Activated T-helper 9 cell treated with anti-CD3 and anti-CD28 coated beads, Interleukin-2, amount 50 U/mL, for 16 hours (primary cell): ENCODE measurements at regions not wholly inside any gene's neighbourhood (a gene's known extent, or its start where the extent isn't known, plus 50 kb on each side); places are given as distances from the start of the nearest gene placed in this dataset.

Experiments used
- DNase-seq: peaks from one replicate; pipeline ENCODE4 v3.0.0-alpha.2; 2020; ENCODE audit warnings: low read depth

DNA sequence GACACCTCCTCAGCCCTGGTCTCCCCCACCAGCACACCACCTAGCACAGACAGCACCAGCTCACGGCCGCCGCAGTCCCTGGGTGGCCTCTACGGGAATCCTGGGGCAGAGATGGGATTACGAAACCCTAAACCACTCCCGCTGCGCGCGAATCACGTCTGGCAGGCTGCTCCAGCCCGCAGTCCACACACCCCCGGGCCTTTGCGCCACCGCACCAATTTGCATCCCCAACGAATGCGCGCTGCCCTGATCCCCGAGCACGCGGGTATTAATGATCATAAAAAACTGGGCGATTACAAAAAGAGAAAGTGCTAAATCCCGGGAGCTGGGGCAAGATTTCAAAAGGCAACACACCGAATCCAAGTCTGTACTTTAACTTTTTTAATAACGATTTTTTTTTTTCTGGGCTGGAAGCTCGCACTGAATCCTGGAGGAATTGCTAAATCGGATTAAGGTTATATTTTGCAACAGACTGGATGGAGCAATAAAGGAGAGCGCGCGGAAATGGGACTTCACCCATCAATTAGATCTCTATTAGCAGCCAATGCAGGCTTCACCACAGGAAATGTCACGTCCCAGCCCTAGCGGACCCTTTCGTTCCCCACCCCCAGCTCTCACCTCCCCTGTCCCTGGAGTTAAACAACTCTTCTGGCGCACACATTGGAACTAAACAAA is 69.8 kb upstream of the TMEM33 start:
- DNase-seq: no peak

- DNase-seq: no peak
Measured at GRCh38 chr4:41859087-41859486, 76.1 kb upstream of the TMEM33 start.

GRCh38 chr4:41857226-41857641 is 78.0 kb upstream of the TMEM33 start:
- DNase-seq: no peak

DNA sequence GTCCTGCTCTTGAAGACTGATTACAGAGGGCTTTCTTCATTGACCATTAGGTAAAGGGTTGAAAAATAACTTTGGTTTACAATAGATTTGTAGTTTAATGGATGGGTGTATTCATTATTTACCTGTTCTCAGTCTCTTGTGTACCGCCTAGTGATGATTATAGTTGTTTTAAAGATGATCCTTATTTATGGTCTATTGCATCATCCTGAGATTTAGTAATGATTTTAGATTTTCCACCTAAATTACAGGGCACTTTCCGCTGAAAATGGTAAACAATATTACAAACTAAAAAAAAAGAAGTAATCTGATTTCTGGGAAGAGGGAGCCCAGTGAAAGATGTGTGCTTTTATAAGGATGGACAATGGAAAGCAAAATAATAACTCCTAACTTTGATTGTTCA is 78.4 kb upstream of the TMEM33 start:
- no peak for DNase-seq

DNA sequence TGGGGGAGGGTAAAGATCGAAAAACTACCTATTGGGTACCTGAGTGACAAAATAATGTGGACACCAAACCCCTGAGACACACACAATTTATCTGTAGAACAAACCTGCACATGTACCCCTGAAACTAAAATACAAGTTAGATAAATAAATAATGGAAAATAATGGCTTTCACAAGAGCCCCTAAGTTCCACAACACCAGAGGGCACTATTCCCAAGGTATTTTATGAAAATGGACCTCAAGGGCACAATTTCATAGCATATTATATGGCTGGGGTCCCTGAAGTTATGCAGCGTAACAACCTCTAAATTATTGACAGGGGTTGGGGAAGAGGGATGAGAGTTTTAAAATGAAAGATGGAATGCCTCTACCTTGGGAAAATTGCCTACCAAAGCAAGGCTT is 81.3 kb upstream of the TMEM33 start:
- DNase-seq: no peak

- no peak for DNase-seq
Measured at GRCh38 chr4:41852229-41852628, 83.0 kb upstream of the TMEM33 start.

- DNase-seq: no peak
Measured at GRCh38 chr4:41851621-41852020, 83.6 kb upstream of the TMEM33 start.

DNA sequence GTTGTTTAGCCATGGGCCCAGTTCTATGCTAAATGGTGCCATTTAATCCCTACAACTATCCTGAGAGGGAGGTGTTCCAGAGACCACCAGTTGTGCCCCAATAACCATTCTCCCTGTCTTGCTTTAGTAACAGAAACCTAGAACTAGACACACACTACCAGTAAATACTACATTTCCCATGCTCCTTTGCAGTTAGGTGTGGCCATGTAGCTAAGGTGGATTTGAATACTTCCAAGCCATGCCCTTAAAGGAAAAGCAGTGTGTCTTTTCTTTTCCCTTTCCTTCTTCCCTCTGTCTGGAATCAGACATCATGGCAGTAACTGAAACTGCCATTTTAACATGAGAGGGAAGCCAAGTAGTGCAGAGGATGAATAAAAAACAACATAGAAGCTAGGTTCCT is 90.9 kb upstream of the TMEM33 start:
- no peak for DNase-seq

- no peak for DNase-seq
Measured at GRCh38 chr4:41839916-41840854, 91.7 kb upstream of the PHOX2B start.

DNA sequence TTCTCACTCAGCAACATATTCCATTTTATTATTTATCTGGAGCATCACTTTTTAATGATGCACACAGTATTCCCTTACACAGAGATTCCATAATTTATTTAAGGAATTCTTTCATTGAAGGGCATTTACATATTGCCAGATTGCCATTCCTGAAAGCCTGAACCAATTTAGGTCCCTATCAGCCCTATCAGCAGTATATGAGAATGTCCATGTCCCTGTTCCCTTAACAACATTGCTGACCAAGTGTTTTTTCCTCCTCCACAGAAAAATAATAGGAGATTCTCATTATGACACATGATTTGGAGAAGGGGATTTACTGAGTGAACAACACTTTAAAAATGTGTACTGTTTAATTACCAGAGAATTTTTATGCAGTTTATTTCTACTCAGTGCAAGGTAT is 90.1 kb upstream of the PHOX2B start:
- no peak for DNase-seq

DNA sequence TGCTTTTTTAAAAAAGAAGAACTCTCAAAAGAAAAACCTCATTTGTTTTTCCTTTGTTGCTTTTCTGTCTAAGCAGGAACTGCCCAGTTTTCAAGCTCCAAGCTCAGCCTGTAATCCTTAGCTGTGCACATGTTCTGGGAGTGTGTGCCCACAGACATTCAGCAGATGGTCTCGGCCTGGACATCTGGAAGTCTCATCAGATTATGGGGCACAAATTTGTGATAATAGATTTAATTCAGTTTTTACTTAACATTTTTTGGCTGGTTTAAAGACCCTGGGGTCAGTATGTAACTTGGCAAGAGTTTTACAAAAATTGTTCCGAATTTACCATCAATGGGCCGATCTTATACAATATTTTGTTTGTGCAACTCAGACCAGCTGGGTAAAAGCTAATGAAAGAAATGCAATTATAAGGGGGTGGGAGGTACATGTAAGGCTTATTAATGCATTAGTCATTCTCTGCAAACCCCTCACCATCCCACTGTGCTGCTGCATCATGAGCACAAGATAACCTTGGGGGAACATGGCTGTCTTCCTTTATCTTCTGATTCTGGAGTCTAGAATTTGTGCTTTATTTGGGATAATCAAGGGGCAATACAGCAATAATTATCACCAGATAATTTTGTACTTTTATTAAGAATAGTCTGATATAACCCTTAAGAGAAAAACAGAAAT is 86.9 kb upstream of the PHOX2B start:
- no peak for DNase-seq

GRCh38 chr4:41832961-41833360 is 84.4 kb upstream of the PHOX2B start:
- no peak for DNase-seq

DNA sequence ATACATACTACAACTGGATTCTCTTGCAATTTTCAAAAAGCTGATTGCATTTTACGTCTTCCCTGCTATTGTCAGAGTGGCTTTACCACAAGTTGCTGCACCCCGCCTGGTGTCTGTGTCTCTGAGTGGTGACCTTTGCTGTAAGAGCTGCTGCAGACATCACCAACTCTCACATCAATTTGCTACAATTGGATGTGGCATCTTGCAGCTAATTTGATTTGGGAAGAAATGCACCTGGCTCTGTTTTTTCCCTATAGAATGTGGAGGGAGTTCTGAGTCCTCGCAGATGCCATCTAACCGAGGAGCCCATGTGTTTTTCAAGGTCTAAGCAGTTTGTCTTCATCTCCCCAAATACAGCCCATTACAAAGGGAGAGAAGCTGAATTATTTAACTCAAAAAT is 73.8 kb upstream of the PHOX2B start:
- DNase-seq: no peak

- no peak for DNase-seq
Measured at GRCh38 chr4:41820473-41820872, 71.9 kb upstream of the PHOX2B start.

GRCh38 chr4:41819621-41820020 is 71.1 kb upstream of the PHOX2B start:
- no peak for DNase-seq

DNA sequence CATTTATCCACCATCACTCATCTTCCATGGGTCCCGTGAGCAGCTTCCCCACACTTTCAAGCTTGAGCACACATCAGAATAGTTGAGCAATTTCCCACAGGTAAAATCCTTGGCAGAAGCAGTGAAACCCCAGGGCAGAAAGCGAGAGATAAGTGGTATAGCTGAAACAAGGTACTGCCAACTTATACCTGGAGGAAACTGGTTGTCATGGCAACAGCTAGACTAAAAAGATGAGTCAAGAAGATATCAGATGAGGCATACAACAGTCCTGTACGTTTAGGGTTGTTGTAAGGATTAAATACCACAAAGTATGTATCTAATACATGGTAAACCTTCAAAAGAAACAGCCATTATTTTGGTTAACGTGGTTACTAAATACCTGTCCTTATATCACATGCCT is 66.9 kb upstream of the PHOX2B start:
- no peak for DNase-seq

DNA sequence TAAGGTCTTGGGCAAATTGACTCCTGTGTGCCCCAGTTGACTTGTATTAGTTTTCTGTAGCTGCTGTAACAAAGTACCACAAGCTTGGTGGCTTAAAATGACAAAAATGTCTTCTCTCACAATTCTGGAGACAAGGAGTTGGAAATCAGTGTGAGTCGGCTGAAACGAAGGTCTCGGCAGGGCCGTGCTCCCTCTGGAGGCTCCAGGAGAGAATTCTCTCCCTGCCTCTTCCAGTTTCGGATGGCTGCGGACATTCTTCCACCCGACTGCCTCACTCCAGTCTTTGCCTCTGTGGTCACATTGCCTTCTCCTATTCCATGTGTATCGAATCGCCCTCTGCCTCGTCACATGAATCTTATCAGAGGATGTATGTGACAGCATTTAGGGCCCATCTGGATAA is 66.0 kb upstream of the PHOX2B start:
- no peak for DNase-seq

DNA sequence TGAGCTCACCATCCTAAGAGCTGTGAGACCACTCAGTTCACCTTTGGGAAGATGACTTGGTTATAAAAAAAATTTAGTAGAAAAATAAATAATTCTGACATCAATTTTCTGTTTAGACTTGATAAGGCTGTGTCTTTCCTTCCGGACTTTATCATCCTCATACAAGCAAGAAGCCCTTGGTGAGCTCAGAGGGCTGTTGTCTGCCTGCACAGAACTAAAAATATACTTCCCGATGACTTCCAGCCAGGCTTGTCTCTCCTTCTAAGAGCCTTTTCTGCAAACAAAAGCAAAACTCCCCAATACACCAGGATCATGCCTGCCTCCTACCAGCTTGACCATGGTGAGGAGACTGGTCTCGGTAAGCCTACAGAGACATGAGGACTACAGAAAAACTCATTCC is 58.3 kb upstream of the PHOX2B start:
- DNase-seq: no peak

DNA sequence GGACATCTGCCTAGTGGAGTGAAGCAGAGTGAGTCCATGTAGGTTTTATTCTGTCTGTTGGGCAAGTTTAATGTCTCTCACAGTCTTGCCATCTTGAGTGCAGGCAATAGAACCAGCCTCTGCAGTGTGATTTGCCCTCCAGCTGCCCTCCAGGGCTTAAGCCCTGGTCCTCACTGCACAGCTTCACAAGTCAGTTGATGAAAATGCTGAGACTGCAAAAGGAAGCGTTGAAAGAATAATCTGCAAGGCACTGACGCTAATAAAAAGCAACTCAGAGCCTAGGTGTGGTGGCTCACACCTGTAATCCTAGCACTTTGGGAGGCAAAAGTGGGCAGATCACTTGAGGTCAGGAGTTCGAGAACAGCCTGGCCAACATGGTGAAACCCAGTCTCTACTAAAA is 54.1 kb upstream of the PHOX2B start:
- no peak for DNase-seq

DNA sequence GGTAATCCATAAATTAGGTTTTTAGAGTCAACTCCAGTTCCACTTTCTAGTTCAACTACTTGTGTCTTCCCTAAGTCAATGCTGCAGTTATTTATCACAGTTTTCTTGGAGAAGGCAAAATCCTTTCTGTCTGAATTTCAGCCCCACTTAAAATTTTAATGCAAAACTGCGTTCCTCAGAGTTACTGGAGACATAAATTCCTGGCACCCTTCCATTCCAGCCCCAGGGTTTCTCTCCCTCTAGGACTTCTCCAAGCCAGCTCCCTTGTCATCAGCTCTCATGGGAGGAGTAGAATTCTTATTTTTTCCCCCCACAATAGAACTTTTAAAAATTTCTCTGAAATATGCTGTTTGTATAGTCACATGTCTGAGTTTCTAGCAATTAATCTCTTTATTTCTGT is 50.6 kb upstream of the PHOX2B start:
- no peak for DNase-seq
